ENCODE measurements at regions not wholly inside any gene's neighbourhood (a gene's known extent, or its start where the extent isn't known, plus 50 kb on each side); places are given as distances from the start of the nearest gene placed in this dataset.

DNA sequence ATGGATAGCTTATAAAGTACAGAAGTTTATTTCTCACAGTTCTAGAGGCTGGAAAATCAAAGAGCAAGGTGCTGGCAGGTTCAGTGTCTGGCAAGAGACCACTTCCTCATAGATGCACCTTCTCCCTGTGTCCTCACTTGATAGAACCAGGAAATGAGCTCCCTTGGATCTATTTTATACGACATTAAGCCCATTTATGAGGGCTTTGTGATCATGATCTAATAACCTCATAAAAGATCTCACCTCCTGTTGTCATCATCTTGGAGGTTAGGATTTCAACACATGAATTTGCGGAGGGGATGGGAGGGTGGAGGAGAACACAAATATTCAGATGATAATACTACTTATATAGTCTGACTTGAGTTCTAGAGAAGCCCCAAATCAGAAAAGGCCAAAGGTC lies 222.1 kb upstream of the SNX7 start (continued):
- TF ChIP-seq SMC3 (IDR thresholded peaks at IDR 0.05; ENCODE audit: borderline replicate concordance, low read length) = no peak
- no peak for TF ChIP-seq SMAD1 (IDR thresholded peaks at IDR 0.05; ENCODE audit: low read depth, partially characterized antibody)
- TF ChIP-seq FOS (IDR thresholded peaks at IDR 0.05; ENCODE audit: borderline replicate concordance, extremely low read depth, insufficient read length) = no peak
- no peak for TF ChIP-seq KAT2A (conservative IDR thresholded peaks at IDR 0.05; ENCODE audit: control insufficient read depth, low read depth, low read length)
- TF ChIP-seq RELA (IDR thresholded peaks at IDR 0.05; ENCODE audit: borderline replicate concordance, partially characterized antibody) = no peak
- no peak for TF ChIP-seq ZBED1 (IDR thresholded peaks at IDR 0.05; ENCODE audit: borderline replicate concordance)
- TF ChIP-seq, protein P1, sequence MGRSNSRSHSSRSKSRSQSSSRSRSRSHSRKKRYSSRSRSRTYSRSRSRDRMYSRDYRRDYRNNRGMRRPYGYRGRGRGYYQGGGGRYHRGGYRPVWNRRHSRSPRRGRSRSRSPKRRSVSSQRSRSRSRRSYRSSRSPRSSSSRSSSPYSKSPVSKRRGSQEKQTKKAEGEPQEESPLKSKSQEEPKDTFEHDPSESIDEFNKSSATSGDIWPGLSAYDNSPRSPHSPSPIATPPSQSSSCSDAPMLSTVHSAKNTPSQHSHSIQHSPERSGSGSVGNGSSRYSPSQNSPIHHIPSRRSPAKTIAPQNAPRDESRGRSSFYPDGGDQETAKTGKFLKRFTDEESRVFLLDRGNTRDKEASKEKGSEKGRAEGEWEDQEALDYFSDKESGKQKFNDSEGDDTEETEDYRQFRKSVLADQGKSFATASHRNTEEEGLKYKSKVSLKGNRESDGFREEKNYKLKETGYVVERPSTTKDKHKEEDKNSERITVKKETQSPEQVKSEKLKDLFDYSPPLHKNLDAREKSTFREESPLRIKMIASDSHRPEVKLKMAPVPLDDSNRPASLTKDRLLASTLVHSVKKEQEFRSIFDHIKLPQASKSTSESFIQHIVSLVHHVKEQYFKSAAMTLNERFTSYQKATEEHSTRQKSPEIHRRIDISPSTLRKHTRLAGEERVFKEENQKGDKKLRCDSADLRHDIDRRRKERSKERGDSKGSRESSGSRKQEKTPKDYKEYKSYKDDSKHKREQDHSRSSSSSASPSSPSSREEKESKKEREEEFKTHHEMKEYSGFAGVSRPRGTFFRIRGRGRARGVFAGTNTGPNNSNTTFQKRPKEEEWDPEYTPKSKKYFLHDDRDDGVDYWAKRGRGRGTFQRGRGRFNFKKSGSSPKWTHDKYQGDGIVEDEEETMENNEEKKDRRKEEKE (IDR thresholded peaks at IDR 0.05) = no peak
- TF ChIP-seq NBN (IDR thresholded peaks at IDR 0.05) = no peak

DNA sequence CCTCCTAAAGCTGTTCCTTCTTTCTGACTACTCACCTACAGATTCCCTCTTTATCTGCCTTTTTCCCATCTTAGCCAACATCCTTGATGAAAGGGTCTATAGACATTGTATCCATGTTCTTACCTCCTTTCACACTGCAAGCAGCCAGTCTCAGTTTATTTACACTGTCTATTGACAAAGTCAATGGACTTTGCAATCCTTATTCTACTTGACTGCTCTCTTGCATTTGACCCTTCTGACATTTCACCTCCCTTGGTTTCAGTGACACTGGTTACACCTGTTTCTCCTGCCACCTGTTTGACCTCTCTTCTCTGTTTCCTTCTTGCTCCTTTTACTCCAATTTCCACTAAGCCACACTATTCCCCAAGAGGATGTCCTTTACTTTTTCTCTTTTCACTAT lies 224.0 kb upstream of the SNX7 start:
- POLR2A ChIA-PET = no interaction called here
- DNase-seq (ENCODE audit: low read depth, low spot score) (no peak), FAIRE-seq (no peak), ATAC-seq (no peak)
- H3K27me3 ChIP-seq (replicated peaks in 1 of 2; ENCODE audit: control insufficient read depth in 2 of 2, insufficient read depth in 2 of 2, low read length in 1 of 2) = no peaks in the 10 kb centered on the region
- no peaks in the 10 kb centered on the region for H3K4me1 ChIP-seq (ENCODE audit: control insufficient read depth, insufficient read depth, low read length)
- H4K20me1 ChIP-seq (ENCODE audit: control insufficient read depth, insufficient read depth) = no peaks in the 10 kb centered on the region
- in situ Hi-C loops (cut with MboI) = no loop called here
- CTCF ChIA-PET = no interaction called here
- no peak overlapping the region for H3K27ac ChIP-seq (ENCODE audit: control insufficient read depth, insufficient read depth)
- H2AFZ ChIP-seq (ENCODE audit: control insufficient read depth, low read depth, low read length) = no peak overlapping the region
- H3K79me2 ChIP-seq (ENCODE audit: control insufficient read depth, insufficient read depth, low read length) = no peaks in the 10 kb centered on the region
- H3K4me3 ChIP-seq = no peak overlapping the region
- no TSS peak for BruUV-seq (replicated peaks)
- RAD21 ChIA-PET (ENCODE audit: unreplicated experiment) = interaction anchor here (0.6 kb wide), 1 partner anchor 44 kb away, joined by 3 read pairs; no protein-coding TSS in a partner anchor
- TF ChIP-seq BRCA1 (IDR thresholded peaks at IDR 0.05; ENCODE audit: low read depth, low read length) = no peak
- TF ChIP-seq TCF12 (IDR thresholded peaks at IDR 0.05; ENCODE audit: low read depth, low read length) = no peak
- TF ChIP-seq SIN3A (IDR thresholded peaks at IDR 0.05; ENCODE audit: low read depth, low read length) = no peak
- TF ChIP-seq ZNF384 (IDR thresholded peaks at IDR 0.05; ENCODE audit: borderline replicate concordance, low read depth, low read length) = no peak
- no peak for TF ChIP-seq POLR2AphosphoS2 (IDR thresholded peaks at IDR 0.05; ENCODE audit: low read depth, low read length)
- no peak for TF ChIP-seq SREBF1 (IDR thresholded peaks at IDR 0.05; ENCODE audit: low read length)
- intact Hi-C loops (cut with micrococcal nuclease; ENCODE audit: unreplicated experiment) = no loop called here
- no peaks in the 10 kb centered on the region for H3K36me3 ChIP-seq (ENCODE audit: control insufficient read depth in 2 of 2, insufficient read depth in 2 of 2, low read length in 1 of 2)
- no peak overlapping the region for H3K9ac ChIP-seq (ENCODE audit: control insufficient read depth, insufficient read depth, low read length)
- H3K4me2 ChIP-seq (ENCODE audit: control insufficient read depth, insufficient read depth) = no peak overlapping the region
- SMC1A ChIA-PET (ENCODE audit: uncharacterized antibody, unreplicated experiment) = no interaction called here
- no peaks in the 10 kb centered on the region for H3K9me3 ChIP-seq (replicated peaks; ENCODE audit: control insufficient read depth, insufficient read depth, low read length)

Data from GM12878 (cell line).